Endothelial cell of umbilical vein (primary cell): ENCODE measurements at regions not wholly inside any gene's neighbourhood (a gene's known extent, or its start where the extent isn't known, plus 50 kb on each side); places are given as distances from the start of the nearest gene placed in this dataset.

ENCODE experiments used
- BruUV-seq: library from RNA; stranded (reverse); fragments of 400-500 nt; replicated peaks from 2 replicates; lab custom pipeline; 2021; lab: Mats Ljungman, UMichigan
- CTCF ChIA-PET: fragments of 300-600, 350-600 bp; sonication (Branson Sonifier 250); formaldehyde crosslinking; loops from one replicate; lab custom pipeline; 2021; ENCODE audit warnings: antibody characterized with exemption, inconsistent platforms; lab: Charles Lee
- POLR2A ChIA-PET: fragments of 300-600, 350-600 bp; sonication (Branson Sonifier 250); formaldehyde crosslinking; loops from one replicate; lab custom pipeline; 2021; ENCODE audit warnings: antibody characterized with exemption, inconsistent platforms; lab: Charles Lee
- DNase-seq: peaks from one replicate; pipeline ENCODE4 v3.0.0-alpha.2; 2011; ENCODE audit warnings: low read depth, low spot score
- FAIRE-seq: peaks from 2 replicates; lab custom pipeline; 2011; peaks lifted over from hg19 to GRCh38; lab: Jason Lieb, UNC
- H2AFZ ChIP-seq: 2 replicates; pipeline ENCODE4 v1.6.0; 2012; ENCODE audit warnings: low read depth, low read length, control low read depth, inconsistent platforms
- H3K27ac ChIP-seq: 2 replicates; pipeline ENCODE4 v1.5.1; 2011; ENCODE audit warnings: low read depth, mild to moderate bottlenecking, control low read depth, low read length, moderate library complexity; ENCODE audit not compliant: insufficient read depth
- H3K27me3 ChIP-seq, 2 experiments: 2 replicates each; pipeline versions ENCODE4 v1.6.0 to v1.6.1; 2011; ENCODE audit warnings: low read length in 2 of 2, mixed read lengths in 1 of 2; ENCODE audit not compliant: control insufficient read depth in 2 of 2, insufficient read depth in 2 of 2
- H3K36me3 ChIP-seq, 2 experiments: 2 replicates in 1 of 2; 3 replicates in 1 of 2; pipeline ENCODE4 v1.5.1; 2011; ENCODE audit warnings: low read length in 2 of 2, mild to moderate bottlenecking in 1 of 2, moderate library complexity in 1 of 2; ENCODE audit not compliant: control insufficient read depth in 2 of 2, insufficient read depth in 2 of 2; ENCODE audit errors: extremely low read depth in 1 of 2
- H3K4me1 ChIP-seq: 3 replicates; pipeline ENCODE4 v1.5.1; 2011; ENCODE audit warnings: mild to moderate bottlenecking, low read length; ENCODE audit not compliant: control insufficient read depth, insufficient read depth; ENCODE audit errors: extremely low read depth
- H3K4me2 ChIP-seq: 2 replicates; pipeline ENCODE4 v1.6.1; 2011; ENCODE audit warnings: low read length, control low read depth, mixed read lengths; ENCODE audit not compliant: insufficient read depth
- H3K4me3 ChIP-seq, 3 experiments: fragments of 200-600 bp in 1 of 3; sonication (generic), shearing (Covaris generic) in 1 of 3; replicated peaks in 1 of 3; 2 replicates each; pipeline ENCODE4 v1.5.1; 2011 to 2016; ENCODE audit warnings: control low read depth in 3 of 3, low read length in 3 of 3, mild to moderate bottlenecking in 2 of 3, inconsistent platforms in 1 of 3, low read depth in 1 of 3, moderate library complexity in 1 of 3; ENCODE audit not compliant: insufficient read depth in 1 of 3
- H3K79me2 ChIP-seq: 2 replicates; pipeline ENCODE4 v1.6.0; 2012; ENCODE audit warnings: low read length, inconsistent platforms; ENCODE audit not compliant: control insufficient read depth, insufficient read depth
- H3K9ac ChIP-seq: replicated peaks from 2 replicates; pipeline ENCODE3; 2011; ENCODE audit warnings: low read length, control low read depth; ENCODE audit not compliant: insufficient read depth; ENCODE audit errors: extremely low read depth
- H3K9me1 ChIP-seq: replicated peaks from 3 replicates; pipeline ENCODE4 v1.6.0; 2011; ENCODE audit warnings: mild to moderate bottlenecking, low read length; ENCODE audit not compliant: control insufficient read depth, insufficient read depth; ENCODE audit errors: extremely low read depth
- H3K9me3 ChIP-seq: replicated peaks from 2 replicates; pipeline ENCODE4 v1.5.1; 2012; ENCODE audit warnings: low read length, inconsistent platforms; ENCODE audit not compliant: control insufficient read depth, insufficient read depth
- H4K20me1 ChIP-seq: replicated peaks from 2 replicates; pipeline ENCODE3; 2011; ENCODE audit warnings: mild to moderate bottlenecking, low read length; ENCODE audit not compliant: control insufficient read depth, insufficient read depth; ENCODE audit errors: extremely low read depth
- CTCF ChIP-seq, 2 donors: IDR thresholded peaks; 1 replicate in 1 of 2; 2 replicates in 1 of 2; pipeline ENCODE4 v1.5.1; 2011; ENCODE audit warnings: low read length in 2 of 2, mild to moderate bottlenecking in 2 of 2, moderate library complexity in 2 of 2, control low read depth in 1 of 2, inconsistent platforms in 1 of 2, low read depth in 1 of 2; ENCODE audit not compliant: insufficient read depth in 1 of 2; ENCODE audit errors: extremely low read depth in 1 of 2
- EZH2 ChIP-seq: IDR thresholded peaks from 2 replicates; pipeline ENCODE4 v1.6.1; 2012; ENCODE audit warnings: borderline replicate concordance, low read depth, mild to moderate bottlenecking, moderate library complexity, low read length, inconsistent platforms; ENCODE audit not compliant: severe bottlenecking
- FOS ChIP-seq: IDR thresholded peaks from 2 replicates; pipeline ENCODE4 v1.6.1; 2011; ENCODE audit warnings: mild to moderate bottlenecking, low read length, moderate library complexity, borderline replicate concordance; ENCODE audit not compliant: insufficient read depth
- GATA2 ChIP-seq: IDR thresholded peaks from 2 replicates; pipeline ENCODE4 v1.7.0; 2011; ENCODE audit warnings: low read depth, mild to moderate bottlenecking, moderate library complexity, mixed read lengths, low read length; ENCODE audit not compliant: insufficient read length, insufficient read depth
- JUN ChIP-seq: IDR thresholded peaks from 2 replicates; pipeline ENCODE4 v1.6.1; 2011; ENCODE audit warnings: borderline replicate concordance, low read depth; ENCODE audit not compliant: insufficient read length, insufficient read depth
- MAX ChIP-seq: IDR thresholded peaks from 2 replicates; pipeline ENCODE4 v1.6.1; 2011; ENCODE audit not compliant: insufficient read depth, insufficient read length
- MYC ChIP-seq: IDR thresholded peaks from one replicate; pipeline ENCODE4 v1.6.1; 2011; ENCODE audit warnings: mild to moderate bottlenecking, low read depth, low read length
- POLR2A ChIP-seq: IDR thresholded peaks from 2 replicates; pipeline ENCODE4 v1.6.1; 2012; ENCODE audit warnings: low read depth, mild to moderate bottlenecking, control low read depth, low read length
- POLR2AphosphoS5 ChIP-seq: IDR thresholded peaks from 2 replicates; pipeline ENCODE4 v1.6.1; 2012; ENCODE audit warnings: low read depth, mild to moderate bottlenecking, control low read depth, low read length, moderate library complexity; ENCODE audit not compliant: insufficient read depth
- dilution Hi-C: fragments of 300-500 bp; cut with MboI; formaldehyde crosslinking; loops from one replicate; pipeline ENCODE4 v1.15.0; 2019; ENCODE audit warnings: low sequenced_read_pairs; ENCODE audit not compliant: extremely low pct_ligation_motif_present
- intact Hi-C: fragments of 100-400 bp; cut with micrococcal nuclease; formaldehyde crosslinking; loops from one replicate; pipeline ENCODE4 v1.10.0; 2022

DNA sequence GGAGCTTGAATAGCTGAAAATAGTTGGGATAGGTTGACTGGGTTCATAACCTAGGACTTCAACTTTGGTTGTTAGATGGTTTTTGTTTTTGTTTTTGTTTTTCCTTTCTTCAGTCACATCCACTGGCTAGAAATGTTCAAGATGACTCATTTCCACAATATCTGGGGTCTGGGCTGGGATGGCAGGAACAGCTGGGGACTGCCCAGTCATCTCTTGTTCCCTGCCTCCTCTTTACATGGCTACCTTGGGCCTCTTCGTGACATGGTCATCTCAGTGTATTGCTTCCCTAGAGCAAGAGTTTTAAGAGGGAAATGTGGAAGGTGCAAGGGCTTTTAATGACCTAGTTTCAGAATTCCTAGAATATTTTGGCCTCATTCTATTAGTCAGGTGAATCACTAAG is 915.8 kb downstream of the XPNPEP1 start:
- intact Hi-C loops, result no loop called here
- ChIA-PET POLR2A (no interaction called here), CTCF (no interaction called here)
- H3K79me2 ChIP-seq, result no peaks in the 10 kb centered on the region
- DNase-seq, result no peak
- H3K4me1 ChIP-seq, result no peaks in the 10 kb centered on the region
- dilution Hi-C loops, result no loop called here
- peaks cover 3% of the 10 kb centered on the region for H3K9me3 ChIP-seq
- H3K4me2 ChIP-seq, result no peak overlapping the region
- H3K9ac ChIP-seq, result no peak overlapping the region
- H3K9me1 ChIP-seq, result no peaks in the 10 kb centered on the region
- TF ChIP-seq JUN (no peak), POLR2A (no peak), CTCF (IDR thresholded peaks at IDR 0.05; ENCODE audit: extremely low read depth in 1 of 2, insufficient read depth in 1 of 2, low read depth in 1 of 2, low read length in 2 of 2) (no peak), FOS (no peak), EZH2 (no peak), MAX (no peak), POLR2AphosphoS5 (no peak), GATA2 (no peak), MYC (no peak)
- H3K4me3 ChIP-seq, result no peak overlapping the region
- no peaks in the 10 kb centered on the region for H3K36me3 ChIP-seq
- no peaks in the 10 kb centered on the region for H4K20me1 ChIP-seq
- BruUV-seq, result no TSS peak
- no peaks in the 10 kb centered on the region for H3K27me3 ChIP-seq
- no peak for FAIRE-seq
- no peak overlapping the region for H3K27ac ChIP-seq
- H2AFZ ChIP-seq, result no peak overlapping the region
